ENCODE measurements at regions not wholly inside any gene's neighbourhood (a gene's known extent, or its start where the extent isn't known, plus 50 kb on each side); places are given as distances from the start of the nearest gene placed in this dataset.

- H3K4me1 ChIP-seq = no peaks in the 10 kb centered on the region
- WGBS, 5 donors = 10 to 16% (median 13%) methylated on average over 2 of the region's 2 CpGs
- no peaks in the 10 kb centered on the region for H3K36me3 ChIP-seq
- DNase-seq = no peak
- no peak overlapping the region for H3K27ac ChIP-seq
- no peak overlapping the region for H3K4me3 ChIP-seq
- H3K9me3 ChIP-seq = no peaks in the 10 kb centered on the region
- TF ChIP-seq CTCF (IDR thresholded peaks at IDR 0.05) (no peak), POLR2AphosphoS5 (IDR thresholded peaks at IDR 0.05) (no peak), EP300 (IDR thresholded peaks at IDR 0.05) (no peak), POLR2A (IDR thresholded peaks at IDR 0.05) (no peak)
- H3K27me3 ChIP-seq = no peaks in the 10 kb centered on the region
- intact Hi-C loops (cut with DNase I; ENCODE audit: low total_unique reads) = no loop called here
Measured at GRCh38 chr5:18091142-18091541, 456.9 kb downstream of the TAF11L14 start.

GRCh38 chr5:18091758-18092157, 457.5 kb downstream of the TAF11L14 start:
- Histone ChIP-seq H3K4me1 (no peaks in the 10 kb centered on the region), H3K4me3 (no peak overlapping the region), H3K9me3 (no peaks in the 10 kb centered on the region), H3K36me3 (no peaks in the 10 kb centered on the region), H3K27ac (no peak overlapping the region), H3K27me3 (no peaks in the 10 kb centered on the region)
- intact Hi-C loops (cut with DNase I; ENCODE audit: low total_unique reads) = no loop called here
- DNase-seq = no peak
- TF ChIP-seq EP300 (IDR thresholded peaks at IDR 0.05) (no peak), CTCF (IDR thresholded peaks at IDR 0.05) (no peak), POLR2A (IDR thresholded peaks at IDR 0.05) (no peak), POLR2AphosphoS5 (IDR thresholded peaks at IDR 0.05) (no peak)
- WGBS, 5 donors = 35 to 70% (median 56%) methylated on average over 2 of the region's 2 CpGs

GRCh38 chr5:18095061-18095460, 460.8 kb downstream of the TAF11L14 start:
- Histone ChIP-seq H3K36me3 (no peaks in the 10 kb centered on the region), H3K4me1 (no peaks in the 10 kb centered on the region), H3K27me3 (no peaks in the 10 kb centered on the region), H3K27ac (no peak overlapping the region), H3K4me3 (no peak overlapping the region), H3K9me3 (no peaks in the 10 kb centered on the region)
- DNase-seq = no peak
- TF ChIP-seq POLR2A (IDR thresholded peaks at IDR 0.05) = no peak
- intact Hi-C loops (cut with DNase I; ENCODE audit: low total_unique reads) = no loop called here
- WGBS, 5 donors = 81 to 94% (median 91%) methylated on average over 2 of the region's 2 CpGs

- TF ChIP-seq POLR2A (IDR thresholded peaks at IDR 0.05) = no peak
- no peak for TF ChIP-seq EP300 (IDR thresholded peaks at IDR 0.05)
- TF ChIP-seq CTCF (IDR thresholded peaks at IDR 0.05) = no peak
- no peak for TF ChIP-seq POLR2AphosphoS5 (IDR thresholded peaks at IDR 0.05)
- Histone ChIP-seq H3K27ac (no peak overlapping the region), H3K27me3 (no peaks in the 10 kb centered on the region), H3K4me3 (no peak overlapping the region), H3K36me3 (no peaks in the 10 kb centered on the region), H3K9me3 (no peaks in the 10 kb centered on the region), H3K4me1 (no peaks in the 10 kb centered on the region)
- DNase-seq = no peak
- intact Hi-C loops (cut with DNase I; ENCODE audit: low total_unique reads) = no loop called here
- 53 to 71% (median 61%) methylated on average over 5 of the region's 5 CpGs for WGBS, 5 donors
Measured at GRCh38 chr5:18097817-18098216, 463.6 kb downstream of the TAF11L14 start.

- intact Hi-C loops (cut with DNase I; ENCODE audit: low total_unique reads) = no loop called here
- DNase-seq = peak in 1 of 2 donors; percentile 2
- TF ChIP-seq POLR2AphosphoS5 (IDR thresholded peaks at IDR 0.05) (no peak), POLR2A (IDR thresholded peaks at IDR 0.05) (no peak), EP300 (IDR thresholded peaks at IDR 0.05) (no peak), CTCF (IDR thresholded peaks at IDR 0.05) (no peak)
- Histone ChIP-seq H3K27me3 (no peaks in the 10 kb centered on the region), H3K27ac (no peak overlapping the region), H3K36me3 (no peaks in the 10 kb centered on the region), H3K4me3 (no peak overlapping the region), H3K9me3 (no peaks in the 10 kb centered on the region), H3K4me1 (no peaks in the 10 kb centered on the region)
- WGBS, 5 donors = 25 to 53% (median 45%) methylated on average over 2 of the region's 2 CpGs
Measured at GRCh38 chr5:18098691-18099090, 464.4 kb downstream of the TAF11L14 start.
